Naive thymus-derived CD4-positive, alpha-beta T cell (primary cell): ENCODE measurements at regions not wholly inside any gene's neighbourhood (a gene's known extent, or its start where the extent isn't known, plus 50 kb on each side); places are given as distances from the start of the nearest gene placed in this dataset.

ENCODE experiments used
- ATAC-seq: fragments of 150-1000 bp; cut with Tn5 transposase; 2 replicates; pipeline ENCODE4 v1.10.0; 2021; ENCODE audit warnings: mild to moderate bottlenecking, moderate library complexity
- CTCF ChIA-PET: fragments of 350-600 bp; sonication (Branson Sonifier 250); formaldehyde crosslinking; loops from one replicate; lab custom pipeline; 2021; ENCODE audit warnings: antibody characterized with exemption; lab: Charles Lee
- POLR2A ChIA-PET: fragments of 350-600 bp; sonication (Branson Sonifier 250); formaldehyde crosslinking; loops from one replicate; lab custom pipeline; 2021; ENCODE audit warnings: antibody characterized with exemption, inconsistent platforms; lab: Charles Lee
- DNase-seq, 9 donors: peaks; one replicate each; pipeline versions ENCODE4 v3.0.0 to v3.0.0-alpha.2; 2020 to 2022; ENCODE audit warnings: mixed read lengths in 1 of 9
- H3K27ac ChIP-seq: one replicate; pipeline ENCODE4 v1.7.0; 2013; ENCODE audit warnings: mild to moderate bottlenecking, low read depth, low read length, moderate library complexity
- H3K27me3 ChIP-seq, 2 donors: one replicate each; pipeline ENCODE4 v1.7.0; 2013; ENCODE audit warnings: low read length in 2 of 2, mild to moderate bottlenecking in 2 of 2, moderate library complexity in 2 of 2; ENCODE audit not compliant: control insufficient read depth in 2 of 2, insufficient read depth in 2 of 2
- H3K36me3 ChIP-seq, 3 experiments: 1 replicate in 2 of 3; 2 replicates in 1 of 3; pipeline ENCODE4 v1.7.0; 2013; ENCODE audit warnings: low read length in 3 of 3, mild to moderate bottlenecking in 3 of 3, moderate library complexity in 1 of 3; ENCODE audit not compliant: insufficient read depth in 3 of 3, control insufficient read depth in 2 of 3
- H3K4me1 ChIP-seq, 2 donors: one replicate each; pipeline ENCODE4 v1.7.0; 2013; ENCODE audit warnings: low read length in 2 of 2, mild to moderate bottlenecking in 2 of 2, moderate library complexity in 1 of 2; ENCODE audit not compliant: control insufficient read depth in 2 of 2, insufficient read depth in 2 of 2
- H3K4me3 ChIP-seq: 2 replicates; pipeline ENCODE4 v1.7.0; 2013; ENCODE audit warnings: mild to moderate bottlenecking, low read length
- H3K9me3 ChIP-seq, 3 experiments: 1 replicate in 2 of 3; 2 replicates in 1 of 3; pipeline ENCODE4 v1.7.0; 2013; ENCODE audit warnings: low read length in 3 of 3; ENCODE audit not compliant: control insufficient read depth in 2 of 3
- H3K27ac Mint-ChIP-seq, 9 donors: one replicate each; pipeline ENCODE4 v1.8.0; 2020 to 2022; ENCODE audit warnings: mixed read lengths in 9 of 9, mild to moderate bottlenecking in 8 of 9, moderate library complexity in 5 of 9, inconsistent platforms in 2 of 9
- H3K27me3 Mint-ChIP-seq, 5 donors: one replicate each; pipeline ENCODE4 v1.8.0; 2021 to 2022; ENCODE audit warnings: mixed read lengths in 5 of 5, mild to moderate bottlenecking in 1 of 5
- H3K36me3 Mint-ChIP-seq, 5 donors: one replicate each; pipeline ENCODE4 v1.8.0; 2020 to 2022; ENCODE audit warnings: mixed read lengths in 5 of 5, mild to moderate bottlenecking in 3 of 5, inconsistent platforms in 1 of 5
- H3K4me1 Mint-ChIP-seq, 7 donors: one replicate each; pipeline ENCODE4 v1.8.0; 2020 to 2022; ENCODE audit warnings: mixed read lengths in 7 of 7, mild to moderate bottlenecking in 3 of 7, inconsistent platforms in 1 of 7
- H3K4me3 Mint-ChIP-seq, 10 donors: one replicate each; pipeline ENCODE4 v1.8.0; 2020 to 2022; ENCODE audit warnings: mild to moderate bottlenecking in 10 of 10, mixed read lengths in 10 of 10, moderate library complexity in 6 of 10, inconsistent platforms in 2 of 10
- H3K9me3 Mint-ChIP-seq, 11 donors: one replicate each; pipeline ENCODE4 v1.8.0; 2020 to 2022; ENCODE audit warnings: mixed read lengths in 11 of 11, mild to moderate bottlenecking in 4 of 11, inconsistent platforms in 1 of 11, moderate library complexity in 1 of 11
- intact Hi-C, 2 donors: fragments of 100-400 bp; cut with micrococcal nuclease; formaldehyde crosslinking; loops; one replicate each; pipeline ENCODE4 v1.15.1; 2023

- DNase-seq = no peak
- H3K27me3 ChIP-seq = no peaks in the 10 kb centered on the region
- no peaks in the 10 kb centered on the region for H3K4me1 Mint-ChIP-seq
- no peak overlapping the region for H3K27ac Mint-ChIP-seq
- no peaks in the 10 kb centered on the region for H3K36me3 Mint-ChIP-seq
- H3K27ac ChIP-seq = no peak overlapping the region
- H3K4me1 ChIP-seq = no peaks in the 10 kb centered on the region
- no peaks in the 10 kb centered on the region for H3K9me3 Mint-ChIP-seq
- CTCF ChIA-PET = no interaction called here
- H3K4me3 ChIP-seq = no peak overlapping the region
- POLR2A ChIA-PET = no interaction called here
- peaks cover 7 to 27% (median 19%) of the 10 kb centered on the region in 5 donors for H3K27me3 Mint-ChIP-seq
- no peak overlapping the region for H3K4me3 Mint-ChIP-seq
- intact Hi-C loops = no loop called here
- ATAC-seq = no peak
- no peaks in the 10 kb centered on the region for H3K36me3 ChIP-seq
- H3K9me3 ChIP-seq = no peaks in the 10 kb centered on the region
Observed at GRCh38 chr3:124407260-124407659, 323.0 kb upstream of the UMPS start.

DNA sequence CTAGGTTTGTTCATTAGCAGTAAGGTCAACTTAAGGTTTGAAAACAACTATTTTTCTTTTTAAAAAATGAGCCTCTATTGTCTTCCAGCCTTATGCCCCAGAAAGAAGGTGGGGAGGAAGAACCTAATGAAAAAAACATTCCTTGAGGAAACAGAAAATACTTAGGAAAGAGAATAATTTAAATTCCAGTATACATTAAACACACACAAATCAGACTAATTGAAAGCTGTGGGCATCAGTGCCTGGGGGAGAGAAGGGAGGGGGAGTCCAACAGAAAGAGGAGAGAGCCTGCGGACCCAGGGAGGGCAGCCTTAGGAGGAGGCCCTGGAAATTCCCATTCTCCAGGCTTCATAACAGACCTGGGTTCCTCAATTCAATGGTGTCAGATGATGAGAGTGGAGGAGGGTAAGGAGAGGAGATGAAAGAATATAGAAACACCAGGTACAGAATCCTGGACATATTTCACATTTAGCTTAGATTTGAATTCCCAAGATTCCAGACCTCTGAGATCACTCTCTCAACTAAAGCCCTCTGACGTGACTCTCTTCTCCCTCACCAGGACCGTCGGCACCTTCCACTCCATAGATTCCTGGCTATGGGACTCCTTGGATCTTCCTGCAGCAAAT is 320.5 kb upstream of the UMPS start:
- Mint-ChIP-seq H3K27me3 (peaks cover 7 to 21% (median 17%) of the 10 kb centered on the region in 5 donors), H3K4me1 (no peaks in the 10 kb centered on the region), H3K9me3 (no peaks in the 10 kb centered on the region), H3K36me3 (no peaks in the 10 kb centered on the region), H3K27ac (no peak overlapping the region), H3K4me3 (no peak overlapping the region)
- no peaks in the 10 kb centered on the region for H3K4me1 ChIP-seq
- H3K4me3 ChIP-seq = no peak overlapping the region
- no peak overlapping the region for H3K27ac ChIP-seq
- POLR2A ChIA-PET = no interaction called here
- H3K9me3 ChIP-seq = no peaks in the 10 kb centered on the region
- H3K36me3 ChIP-seq = no peaks in the 10 kb centered on the region
- ATAC-seq (no peak), DNase-seq (no peak)
- H3K27me3 ChIP-seq = no peaks in the 10 kb centered on the region
- CTCF ChIA-PET = no interaction called here
- intact Hi-C loops = no loop called here

- intact Hi-C loops = no loop called here
- Histone ChIP-seq H3K4me3 (no peak overlapping the region), H3K4me1 (no peaks in the 10 kb centered on the region), H3K36me3 (no peaks in the 10 kb centered on the region), H3K27ac (no peak overlapping the region), H3K9me3 (no peaks in the 10 kb centered on the region), H3K27me3 (no peaks in the 10 kb centered on the region)
- POLR2A ChIA-PET = no interaction called here
- DNase-seq (no peak), ATAC-seq (no peak)
- no peaks in the 10 kb centered on the region for H3K9me3 Mint-ChIP-seq
- CTCF ChIA-PET = no interaction called here
- H3K4me3 Mint-ChIP-seq = no peak overlapping the region
- H3K4me1 Mint-ChIP-seq = no peaks in the 10 kb centered on the region
- H3K27ac Mint-ChIP-seq = no peak overlapping the region
- H3K36me3 Mint-ChIP-seq = no peaks in the 10 kb centered on the region
- peaks cover 4 to 15% (median 13%) of the 10 kb centered on the region in 5 donors for H3K27me3 Mint-ChIP-seq
Observed at GRCh38 chr3:124410471-124410870, 319.8 kb upstream of the UMPS start.

DNA sequence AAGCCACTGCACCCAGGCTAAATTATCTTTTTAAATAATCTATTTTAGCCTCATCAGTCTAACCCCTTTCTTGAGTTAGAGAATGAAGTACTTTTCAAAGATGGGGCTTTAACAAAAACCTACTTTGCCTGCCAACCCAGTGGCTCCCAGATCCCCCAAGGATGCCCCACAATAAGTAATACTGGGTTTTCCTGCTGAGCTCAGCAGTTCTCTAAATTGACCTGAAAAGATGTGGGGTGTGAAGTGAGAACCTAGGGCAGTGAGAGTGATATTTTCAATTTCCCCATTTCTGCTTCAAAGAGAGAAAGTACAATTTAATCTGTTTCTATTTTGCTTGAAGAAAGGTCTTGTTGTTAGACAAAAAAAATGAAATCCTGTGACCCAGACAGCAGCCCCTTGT is 318.5 kb upstream of the UMPS start:
- Mint-ChIP-seq H3K27ac (no peak overlapping the region), H3K4me3 (no peak overlapping the region), H3K4me1 (no peaks in the 10 kb centered on the region), H3K27me3 (peaks cover 4 to 13% (median 10%) of the 10 kb centered on the region in 5 donors), H3K36me3 (no peaks in the 10 kb centered on the region), H3K9me3 (no peaks in the 10 kb centered on the region)
- intact Hi-C loops = no loop called here
- CTCF ChIA-PET = no interaction called here
- Histone ChIP-seq H3K4me3 (no peak overlapping the region), H3K27me3 (no peaks in the 10 kb centered on the region), H3K36me3 (no peaks in the 10 kb centered on the region), H3K4me1 (no peaks in the 10 kb centered on the region), H3K9me3 (no peaks in the 10 kb centered on the region), H3K27ac (no peak overlapping the region)
- POLR2A ChIA-PET = no interaction called here
- ATAC-seq = no peak
- no peak for DNase-seq

DNA sequence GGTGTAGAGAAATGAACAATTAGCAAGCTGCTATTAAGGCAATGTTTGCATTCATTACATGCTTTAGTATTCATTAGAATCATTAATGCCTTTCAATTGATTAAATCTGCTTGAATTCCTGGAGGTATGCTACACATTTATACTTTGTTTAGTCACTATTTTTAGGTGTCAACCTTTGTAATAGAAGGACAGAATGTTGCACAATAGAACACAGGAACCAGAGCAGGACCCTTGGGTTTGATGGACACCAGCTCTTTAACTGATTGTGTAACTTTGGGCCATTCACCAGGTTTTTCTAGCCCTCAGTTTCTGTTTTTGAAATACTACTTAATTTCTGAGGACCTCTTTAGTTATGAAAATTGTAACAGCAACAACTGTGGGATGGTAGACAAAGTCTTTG is 317.6 kb upstream of the UMPS start:
- H3K4me1 Mint-ChIP-seq = no peaks in the 10 kb centered on the region
- POLR2A ChIA-PET = no interaction called here
- no peak for DNase-seq

GRCh38 chr3:124413393-124413792 is 316.9 kb upstream of the UMPS start:
- POLR2A ChIA-PET = no interaction called here
- Histone ChIP-seq H3K9me3 (no peaks in the 10 kb centered on the region), H3K27me3 (no peaks in the 10 kb centered on the region), H3K4me1 (no peaks in the 10 kb centered on the region), H3K36me3 (no peaks in the 10 kb centered on the region), H3K4me3 (no peak overlapping the region), H3K27ac (no peak overlapping the region)
- H3K36me3 Mint-ChIP-seq = no peaks in the 10 kb centered on the region
- peaks cover 0 to 3% (median 0%) of the 10 kb centered on the region in 11 donors for H3K9me3 Mint-ChIP-seq
- CTCF ChIA-PET = no interaction called here
- no peak overlapping the region for H3K27ac Mint-ChIP-seq
- intact Hi-C loops = no loop called here
- ATAC-seq (no peak), DNase-seq (no peak)
- no peaks in the 10 kb centered on the region for H3K4me1 Mint-ChIP-seq
- H3K27me3 Mint-ChIP-seq = peaks cover 0 to 21% (median 13%) of the 10 kb centered on the region in 5 donors
- H3K4me3 Mint-ChIP-seq = no peak overlapping the region

More for the DNA sequence above, 317.6 kb upstream of the UMPS start:
- Histone ChIP-seq H3K9me3 (no peaks in the 10 kb centered on the region), H3K36me3 (no peaks in the 10 kb centered on the region), H3K4me1 (no peaks in the 10 kb centered on the region), H3K4me3 (no peak overlapping the region), H3K27ac (no peak overlapping the region), H3K27me3 (no peaks in the 10 kb centered on the region)
- H3K27me3 Mint-ChIP-seq = peaks cover 0 to 16% (median 9%) of the 10 kb centered on the region in 5 donors
- no peak overlapping the region for H3K27ac Mint-ChIP-seq
- ATAC-seq = no peak
- no peak overlapping the region for H3K4me3 Mint-ChIP-seq
- intact Hi-C loops = no loop called here
- CTCF ChIA-PET = no interaction called here
- no peaks in the 10 kb centered on the region for H3K36me3 Mint-ChIP-seq
- H3K9me3 Mint-ChIP-seq = no peaks in the 10 kb centered on the region

- H3K27me3 Mint-ChIP-seq = peaks cover 0 to 19% (median 11%) of the 10 kb centered on the region in 5 donors
- no peak overlapping the region for H3K27ac Mint-ChIP-seq
- Histone ChIP-seq H3K4me3 (no peak overlapping the region), H3K4me1 (no peaks in the 10 kb centered on the region), H3K36me3 (no peaks in the 10 kb centered on the region), H3K9me3 (no peaks in the 10 kb centered on the region), H3K27ac (no peak overlapping the region), H3K27me3 (no peaks in the 10 kb centered on the region)
- intact Hi-C loops = no loop called here
- H3K9me3 Mint-ChIP-seq = peaks cover 0 to 3% (median 0%) of the 10 kb centered on the region in 11 donors
- ChIA-PET POLR2A (no interaction called here), CTCF (no interaction called here)
- DNase-seq (no peak), ATAC-seq (no peak)
- H3K4me3 Mint-ChIP-seq = no peak overlapping the region
- no peaks in the 10 kb centered on the region for H3K4me1 Mint-ChIP-seq
- H3K36me3 Mint-ChIP-seq = no peaks in the 10 kb centered on the region
Observed at GRCh38 chr3:124413989-124414598, 316.2 kb upstream of the UMPS start.
